ENCODE measurements at regions not wholly inside any gene's neighbourhood (a gene's known extent, or its start where the extent isn't known, plus 50 kb on each side); places are given as distances from the start of the nearest gene placed in this dataset.
A peak's percentile ranks its signal among the peaks of the same experiment; 100 is the strongest.

GRCh38 chr3:178086144-178086825 is 450.0 kb upstream of the KCNMB2 start:
- intact Hi-C loops (cut with DNase I; ENCODE audit: low total_unique reads), result no loop called here
- no peak for TF ChIP-seq CTCF (IDR thresholded peaks at IDR 0.05)
- Histone ChIP-seq H3K4me3 (no peak overlapping the region), H3K4me1 (peaks cover 0 to 33% (median 23%) of the 10 kb centered on the region in 4 donors), H3K27me3 (no peaks in the 10 kb centered on the region), H3K9me3 (no peaks in the 10 kb centered on the region), H3K27ac (peak overlapping the region in 1 of 2 donors; percentile 56), H3K36me3 (no peaks in the 10 kb centered on the region)
- no peak for DNase-seq

- no peak overlapping the region for H3K27ac ChIP-seq
- no peak for TF ChIP-seq CTCF (IDR thresholded peaks at IDR 0.05)
- DNase-seq, result no peak
- H3K4me3 ChIP-seq, result no peak overlapping the region
- intact Hi-C loops (cut with DNase I; ENCODE audit: low total_unique reads), result no loop called here
- H3K27me3 ChIP-seq, result no peaks in the 10 kb centered on the region
- H3K9me3 ChIP-seq, result peaks cover 0 to 3% (median 0%) of the 10 kb centered on the region in 3 donors
- H3K4me1 ChIP-seq, result peaks cover 0 to 33% (median 23%) of the 10 kb centered on the region in 4 donors
- no peaks in the 10 kb centered on the region for H3K36me3 ChIP-seq
Observed at GRCh38 chr3:178087376-178087775, 448.9 kb upstream of the KCNMB2 start.

- intact Hi-C loops (cut with DNase I; ENCODE audit: low total_unique reads), result no loop called here
- Histone ChIP-seq H3K27ac (no peak overlapping the region), H3K4me1 (peaks cover 0 to 26% (median 16%) of the 10 kb centered on the region in 4 donors)
Observed at GRCh38 chr3:178088963-178089362, 447.3 kb upstream of the KCNMB2 start.

GRCh38 chr3:178090899-178091298 is 445.3 kb upstream of the KCNMB2 start:
- peaks cover 0 to 10% (median 0%) of the 10 kb centered on the region in 3 donors for H3K9me3 ChIP-seq
- no peak for DNase-seq
- TF ChIP-seq CTCF (IDR thresholded peaks at IDR 0.05), result no peak
- H3K4me1 ChIP-seq, result peaks cover 0 to 7% (median under 1%) of the 10 kb centered on the region in 4 donors
- H3K36me3 ChIP-seq, result no peaks in the 10 kb centered on the region
- no peak overlapping the region for H3K27ac ChIP-seq
- no peak overlapping the region for H3K4me3 ChIP-seq
- intact Hi-C loops (cut with DNase I; ENCODE audit: low total_unique reads), result no loop called here
- no peaks in the 10 kb centered on the region for H3K27me3 ChIP-seq

More at GRCh38 chr3:178088963-178089362, 447.3 kb upstream of the KCNMB2 start:
- Histone ChIP-seq H3K9me3 (peaks cover 0 to 10% (median 0%) of the 10 kb centered on the region in 3 donors), H3K36me3 (no peaks in the 10 kb centered on the region), H3K4me3 (no peak overlapping the region), H3K27me3 (no peaks in the 10 kb centered on the region)
- no peak for DNase-seq
- TF ChIP-seq CTCF (IDR thresholded peaks at IDR 0.05), result no peak

GRCh38 chr3:178095522-178095921 is 440.7 kb upstream of the KCNMB2 start:
- no peaks in the 10 kb centered on the region for H3K4me1 ChIP-seq
- no peak for DNase-seq
- H3K4me3 ChIP-seq, result no peak overlapping the region
- intact Hi-C loops (cut with DNase I; ENCODE audit: low total_unique reads), result no loop called here
- no peak overlapping the region for H3K27ac ChIP-seq
- no peaks in the 10 kb centered on the region for H3K27me3 ChIP-seq
- no peak for TF ChIP-seq CTCF (IDR thresholded peaks at IDR 0.05)
- H3K36me3 ChIP-seq, result no peaks in the 10 kb centered on the region
- H3K9me3 ChIP-seq, result peaks cover 0 to 10% (median 0%) of the 10 kb centered on the region in 3 donors
